H1 (cell line): ENCODE measurements at regions not wholly inside any gene's neighbourhood (a gene's known extent, or its start where the extent isn't known, plus 50 kb on each side); places are given as distances from the start of the nearest gene placed in this dataset.

Experiments
- CTCF ChIA-PET: fragments of 300-600 bp; sonication (Branson Sonifier 250); formaldehyde crosslinking; loops from one replicate; lab custom pipeline; 2021; ENCODE audit not compliant: partially characterized antibody; lab: Charles Lee
- POLR2A ChIA-PET: fragments of 300-600 bp; sonication (Branson Sonifier 250); formaldehyde crosslinking; loops from one replicate; lab custom pipeline; 2021; ENCODE audit warnings: inconsistent platforms; ENCODE audit not compliant: partially characterized antibody; lab: Charles Lee
- DNase-seq, 2 experiments: peaks; one replicate each; pipeline versions ENCODE4 v3.0.0 to v3.0.0-alpha.2; 2010 to 2022; ENCODE audit warnings: low spot score in 2 of 2, low read depth in 1 of 2, mixed read lengths in 1 of 2
- FAIRE-seq: peaks from 2 replicates; lab custom pipeline; 2011; peaks lifted over from hg19 to GRCh38; lab: Jason Lieb, UNC
- H2AFZ ChIP-seq: 2 replicates; pipeline ENCODE4 v1.8.1; 2012; ENCODE audit warnings: low read length, inconsistent platforms
- H2AK5ac ChIP-seq: 2 replicates; pipeline ENCODE4 v1.6.1; 2013; ENCODE audit warnings: low read depth, low read length
- H2BK120ac ChIP-seq: replicated peaks from 2 replicates; pipeline ENCODE3; 2013; ENCODE audit warnings: low read depth, low read length, inconsistent platforms
- H2BK12ac ChIP-seq: 2 replicates; pipeline ENCODE4 v1.6.1; 2013; ENCODE audit warnings: low read depth, low read length
- H2BK15ac ChIP-seq: 2 replicates; pipeline ENCODE4 v1.6.1; 2013; ENCODE audit warnings: low read length
- H2BK20ac ChIP-seq: 2 replicates; pipeline ENCODE4 v1.6.1; 2013; ENCODE audit warnings: low read length
- H2BK5ac ChIP-seq: 2 replicates; pipeline ENCODE4 v1.6.1; 2013; ENCODE audit warnings: low read depth, low read length
- H3K14ac ChIP-seq: 2 replicates; pipeline ENCODE4 v1.6.1; 2013; ENCODE audit warnings: inconsistent platforms; ENCODE audit not compliant: insufficient read length
- H3K18ac ChIP-seq: 2 replicates; pipeline ENCODE4 v1.6.1; 2013; ENCODE audit warnings: low read length; ENCODE audit errors: extremely low read depth
- H3K23ac ChIP-seq: 2 replicates; pipeline ENCODE4 v1.6.1; 2013; ENCODE audit warnings: inconsistent platforms; ENCODE audit not compliant: insufficient read length
- H3K23me2 ChIP-seq: 2 replicates; pipeline ENCODE4 v1.6.1; 2013; ENCODE audit warnings: low read depth, low read length
- H3K27ac ChIP-seq: 2 replicates; pipeline ENCODE4 v1.6.1; 2011; ENCODE audit warnings: low read depth, low read length, inconsistent platforms
- H3K27me3 ChIP-seq, 4 experiments: replicated peaks in 1 of 4; 1 replicate in 1 of 4; 2 replicates in 3 of 4; pipeline versions ENCODE4 v1.6.1 to v1.8.1; 2011 to 2013; ENCODE audit warnings: low read length in 3 of 4, mild to moderate bottlenecking in 3 of 4, inconsistent platforms in 2 of 4, mixed read lengths in 2 of 4, moderate library complexity in 1 of 4; ENCODE audit not compliant: control insufficient read depth in 3 of 4, insufficient read depth in 3 of 4; ENCODE audit errors: extremely low read depth in 1 of 4
- H3K36me3 ChIP-seq, 4 experiments: 2 replicates each; pipeline versions ENCODE4 v1.6.1 to v1.8.1; 2011 to 2013; ENCODE audit warnings: mild to moderate bottlenecking in 4 of 4, low read length in 3 of 4, moderate library complexity in 2 of 4, control low read depth in 1 of 4, inconsistent platforms in 1 of 4; ENCODE audit not compliant: insufficient read depth in 4 of 4, control insufficient read depth in 2 of 4
- H3K4ac ChIP-seq: replicated peaks from 2 replicates; pipeline ENCODE3; 2013; ENCODE audit warnings: low read length, low read depth, mixed read lengths, inconsistent platforms; ENCODE audit not compliant: insufficient read length
- H3K4me1 ChIP-seq, 4 experiments: replicated peaks in 1 of 4; 1 replicate in 1 of 4; 2 replicates in 3 of 4; pipeline versions ENCODE4 v1.6.1 to v1.8.1; 2011 to 2013; ENCODE audit warnings: low read length in 3 of 4, inconsistent platforms in 2 of 4, mixed read lengths in 1 of 4; ENCODE audit not compliant: insufficient read depth in 4 of 4, control insufficient read depth in 3 of 4
- H3K4me2 ChIP-seq, 2 experiments: 2 replicates each; pipeline versions ENCODE4 v1.6.1 to v1.8.1; 2011 to 2013; ENCODE audit warnings: low read depth in 2 of 2, low read length in 2 of 2, control low read depth in 1 of 2, inconsistent platforms in 1 of 2, mild to moderate bottlenecking in 1 of 2; ENCODE audit not compliant: insufficient read depth in 1 of 2
- H3K4me3 ChIP-seq, 4 experiments: fragments of 200-600, 300-600 bp in 1 of 4; sonication (generic), shearing (Covaris generic), sonication (Bioruptor Twin) in 1 of 4; 2 replicates each; pipeline versions ENCODE4 v1.5.1 to v1.8.1; 2011 to 2016; ENCODE audit warnings: low read length in 4 of 4, low read depth in 3 of 4, control low read depth in 2 of 4, inconsistent platforms in 2 of 4, mild to moderate bottlenecking in 2 of 4, mixed read lengths in 1 of 4, moderate library complexity in 1 of 4; ENCODE audit not compliant: insufficient read depth in 2 of 4; ENCODE audit errors: extremely low read depth in 1 of 4
- H3K56ac ChIP-seq: replicated peaks from 2 replicates; pipeline ENCODE3; 2013; ENCODE audit warnings: low read depth, mild to moderate bottlenecking, mixed read lengths, low read length, inconsistent platforms; ENCODE audit not compliant: insufficient read length
- H3K79me1 ChIP-seq: 2 replicates; pipeline ENCODE4 v1.6.1; 2013; ENCODE audit warnings: low read depth, low read length, control low read depth
- H3K79me2 ChIP-seq, 2 experiments: 2 replicates each; pipeline versions ENCODE4 v1.6.1 to v1.8.1; 2012 to 2013; ENCODE audit warnings: low read length in 2 of 2, mild to moderate bottlenecking in 2 of 2, inconsistent platforms in 1 of 2; ENCODE audit not compliant: insufficient read depth in 2 of 2, control insufficient read depth in 1 of 2
- H3K9ac ChIP-seq, 4 experiments: replicated peaks in 1 of 4; 1 replicate in 1 of 4; 2 replicates in 3 of 4; pipeline versions ENCODE4 v1.6.1 to v1.8.1; 2011 to 2013; ENCODE audit warnings: low read depth in 3 of 4, low read length in 3 of 4, control low read depth in 2 of 4, mild to moderate bottlenecking in 2 of 4, moderate library complexity in 2 of 4, inconsistent platforms in 1 of 4; ENCODE audit errors: extremely low read depth in 1 of 4
- H3K9me3 ChIP-seq, 2 experiments: 2 replicates each; pipeline versions ENCODE4 v1.6.1 to v1.8.1; 2012 to 2013; ENCODE audit warnings: mild to moderate bottlenecking in 2 of 2, moderate library complexity in 2 of 2, control low read depth in 1 of 2, inconsistent platforms in 1 of 2, low read depth in 1 of 2, low read length in 1 of 2, mixed read lengths in 1 of 2; ENCODE audit not compliant: insufficient read depth in 2 of 2
- H4K20me1 ChIP-seq, 2 experiments: replicated peaks in 1 of 2; 2 replicates each; pipeline versions ENCODE3 to v1.8.1; 2011 to 2013; ENCODE audit warnings: inconsistent platforms in 2 of 2, low read length in 2 of 2, mild to moderate bottlenecking in 1 of 2; ENCODE audit not compliant: insufficient read depth in 2 of 2, control insufficient read depth in 1 of 2
- H4K5ac ChIP-seq: 2 replicates; pipeline ENCODE4 v1.6.1; 2013; ENCODE audit warnings: low read length, low read depth, mixed read lengths, inconsistent platforms; ENCODE audit not compliant: insufficient read length
- H4K8ac ChIP-seq: 2 replicates; pipeline ENCODE4 v1.8.0; 2013; ENCODE audit warnings: mild to moderate bottlenecking, moderate library complexity, low read length, inconsistent platforms; ENCODE audit not compliant: insufficient read depth; ENCODE audit errors: extremely low read depth
- H4K91ac ChIP-seq: replicated peaks from 2 replicates; pipeline ENCODE3; 2013; ENCODE audit warnings: low read length, mixed read lengths, inconsistent platforms; ENCODE audit not compliant: insufficient read length
- BCL11A ChIP-seq, 2 experiments: IDR thresholded peaks; one replicate each; pipeline ENCODE4 v1.6.1; 2011; ENCODE audit warnings: low read depth in 2 of 2, low read length in 2 of 2, mild to moderate bottlenecking in 2 of 2
- JUN ChIP-seq: IDR thresholded peaks from 2 replicates; pipeline ENCODE4 v1.6.1; 2011; ENCODE audit warnings: low read depth, mild to moderate bottlenecking, improper control_type of control experiment, low read length
- KDM5A ChIP-seq: fragments of 200-600 bp; IDR thresholded peaks from 2 replicates; pipeline ENCODE4 v1.7.1; 2012; ENCODE audit warnings: mild to moderate bottlenecking, low read length, inconsistent platforms, mixed read lengths
- NRF1 ChIP-seq: IDR thresholded peaks from 2 replicates; pipeline ENCODE4 v1.6.1; 2011; ENCODE audit warnings: mild to moderate bottlenecking, low read depth, low read length, improper control_type of control experiment
- POLR2AphosphoS5 ChIP-seq: IDR thresholded peaks from 2 replicates; pipeline ENCODE4 v1.6.1; 2011; ENCODE audit warnings: low read depth, low read length
- RAD21 ChIP-seq, 2 experiments: IDR thresholded peaks in 1 of 2; conservative IDR thresholded peaks in 1 of 2; 2 replicates each; pipeline ENCODE4 v1.6.1; 2011; ENCODE audit warnings: low read depth in 2 of 2, low read length in 2 of 2, improper control_type of control experiment in 1 of 2, inconsistent platforms in 1 of 2, mild to moderate bottlenecking in 1 of 2, moderate library complexity in 1 of 2
- SAP30 ChIP-seq: fragments of 300-600 bp; sonication (generic); IDR thresholded peaks from 2 replicates; pipeline ENCODE4 v1.7.1; 2012; ENCODE audit warnings: low read length, moderate library complexity, mild to moderate bottlenecking, inconsistent platforms; ENCODE audit not compliant: insufficient read depth, insufficient replicate concordance
- SIRT6 ChIP-seq: IDR thresholded peaks from one replicate; pipeline ENCODE4 v1.7.1; 2012; ENCODE audit warnings: low read length, inconsistent platforms
- SP1 ChIP-seq: IDR thresholded peaks from 2 replicates; pipeline ENCODE4 v1.6.1; 2011; ENCODE audit warnings: low read depth, low read length
- SRF ChIP-seq: IDR thresholded peaks from 2 replicates; pipeline ENCODE4 v1.6.1; 2011; ENCODE audit warnings: mild to moderate bottlenecking, low read depth, low read length, moderate library complexity
- TAF7 ChIP-seq: optimal IDR thresholded peaks from 2 replicates; pipeline ENCODE3; 2011; ENCODE audit warnings: low read depth, mild to moderate bottlenecking, inconsistent platforms, low read length, moderate library complexity, borderline replicate concordance
- TBP ChIP-seq: IDR thresholded peaks from 2 replicates; pipeline ENCODE4 v1.6.1; 2011; ENCODE audit warnings: low read depth, low read length, improper control_type of control experiment
- ZNF274 ChIP-seq: IDR thresholded peaks from 2 replicates; pipeline ENCODE4 v1.7.0; 2012; ENCODE audit warnings: low read length, borderline replicate concordance; ENCODE audit errors: extremely low read depth
- TF ChIP-seq, protein P1 (sequence below), 3 experiments: IDR thresholded peaks; 1 replicate in 2 of 3; 2 replicates in 1 of 3; pipeline versions ENCODE4 v1.5.1 to v1.6.1; 2011; ENCODE audit warnings: low read length in 3 of 3, mild to moderate bottlenecking in 3 of 3, inconsistent platforms in 2 of 3, low read depth in 1 of 3, moderate library complexity in 1 of 3; ENCODE audit not compliant: insufficient read depth in 1 of 3; ENCODE audit errors: control extremely low read depth in 1 of 3

DNA sequence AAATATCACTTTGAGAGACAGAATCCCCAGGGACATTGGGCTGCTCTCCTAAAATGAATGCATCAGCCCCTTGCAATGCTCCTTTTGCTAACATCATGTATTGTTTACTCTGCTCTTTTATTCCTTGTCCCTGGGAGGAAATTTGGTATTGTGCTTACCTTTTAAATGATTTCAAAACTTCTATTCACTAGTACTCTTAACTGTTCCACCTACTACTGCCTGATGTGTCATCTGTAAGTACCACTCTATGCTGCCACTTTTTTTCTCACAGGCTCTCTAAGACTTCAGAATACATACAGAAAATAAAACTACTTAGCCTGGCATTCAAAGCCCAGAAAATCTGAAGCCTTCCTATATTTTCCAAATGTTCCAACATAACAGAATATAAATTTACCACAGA lies 667.2 kb downstream of the BRINP1 start:
- Histone ChIP-seq H4K91ac (no peak overlapping the region), H2BK5ac (no peak overlapping the region), H2AK5ac (no peak overlapping the region), H3K9me3 (no peaks in the 10 kb centered on the region), H3K4me1 (no peaks in the 10 kb centered on the region), H3K56ac (no peak overlapping the region), H2BK12ac (no peak overlapping the region), H4K20me1 (no peaks in the 10 kb centered on the region), H3K4ac (no peak overlapping the region), H2BK120ac (no peak overlapping the region), H3K79me2 (no peaks in the 10 kb centered on the region), H3K23me2 (no peaks in the 10 kb centered on the region), H3K27me3 (no peaks in the 10 kb centered on the region), H2BK15ac (no peak overlapping the region), H3K4me2 (no peak overlapping the region), H3K4me3 (no peak overlapping the region), H4K5ac (no peak overlapping the region), H3K14ac (no peak overlapping the region), H3K9ac (no peak overlapping the region), H3K79me1 (no peaks in the 10 kb centered on the region), H2BK20ac (no peak overlapping the region), H2AFZ (no peak overlapping the region), H3K23ac (no peak overlapping the region), H3K18ac (no peak overlapping the region), H3K27ac (no peak overlapping the region), H4K8ac (no peak overlapping the region), H3K36me3 (no peaks in the 10 kb centered on the region)
- FAIRE-seq (no peak), DNase-seq (no peak)
- POLR2A ChIA-PET, result no interaction called here
- CTCF ChIA-PET, result interaction anchor here (0.6 kb wide), 1 partner anchor 86 kb away, joined by 3 read pairs; no protein-coding TSS in a partner anchor
- no peak for TF ChIP-seq SP1
- no peak for TF ChIP-seq SRF
- no peak for TF ChIP-seq TBP
- TF ChIP-seq NRF1, result no peak
- TF ChIP-seq, protein P1, sequence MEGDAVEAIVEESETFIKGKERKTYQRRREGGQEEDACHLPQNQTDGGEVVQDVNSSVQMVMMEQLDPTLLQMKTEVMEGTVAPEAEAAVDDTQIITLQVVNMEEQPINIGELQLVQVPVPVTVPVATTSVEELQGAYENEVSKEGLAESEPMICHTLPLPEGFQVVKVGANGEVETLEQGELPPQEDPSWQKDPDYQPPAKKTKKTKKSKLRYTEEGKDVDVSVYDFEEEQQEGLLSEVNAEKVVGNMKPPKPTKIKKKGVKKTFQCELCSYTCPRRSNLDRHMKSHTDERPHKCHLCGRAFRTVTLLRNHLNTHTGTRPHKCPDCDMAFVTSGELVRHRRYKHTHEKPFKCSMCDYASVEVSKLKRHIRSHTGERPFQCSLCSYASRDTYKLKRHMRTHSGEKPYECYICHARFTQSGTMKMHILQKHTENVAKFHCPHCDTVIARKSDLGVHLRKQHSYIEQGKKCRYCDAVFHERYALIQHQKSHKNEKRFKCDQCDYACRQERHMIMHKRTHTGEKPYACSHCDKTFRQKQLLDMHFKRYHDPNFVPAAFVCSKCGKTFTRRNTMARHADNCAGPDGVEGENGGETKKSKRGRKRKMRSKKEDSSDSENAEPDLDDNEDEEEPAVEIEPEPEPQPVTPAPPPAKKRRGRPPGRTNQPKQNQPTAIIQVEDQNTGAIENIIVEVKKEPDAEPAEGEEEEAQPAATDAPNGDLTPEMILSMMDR (IDR thresholded peaks at IDR 0.05; ENCODE audit: control extremely low read depth in 1 of 3, insufficient read depth in 1 of 3, low read depth in 1 of 3, low read length in 3 of 3), result no peak
- TF ChIP-seq RAD21 (IDR thresholded peaks at IDR 0.05 in 1 of 2, conservative IDR thresholded peaks at IDR 0.05 in 1 of 2; ENCODE audit: low read depth in 2 of 2, low read length in 2 of 2), result no peak
- TF ChIP-seq SIRT6, result no peak
- TF ChIP-seq SAP30, result no peak
- TF ChIP-seq ZNF274, result no peak
- no peak for TF ChIP-seq JUN
- TF ChIP-seq BCL11A (IDR thresholded peaks at IDR 0.05; ENCODE audit: low read depth in 2 of 2, low read length in 2 of 2), result no peak
- TF ChIP-seq KDM5A, result no peak
- no peak for TF ChIP-seq TAF7
- TF ChIP-seq POLR2AphosphoS5, result no peak
